CD4-positive, alpha-beta T cell treated with Interferon gamma for 1 hour (primary cell): ENCODE measurements at regions not wholly inside any gene's neighbourhood (a gene's known extent, or its start where the extent isn't known, plus 50 kb on each side); places are given as distances from the start of the nearest gene placed in this dataset.
"Not testable (repeated sequence)": the region's sequence is repeated elsewhere in the genome, so short reads cannot be mapped to it uniquely, and the experiment has no call there.

ENCODE experiments used
- DNase-seq: peaks from one replicate; pipeline ENCODE4 v3.0.0-alpha.2; 2020

- DNase-seq = peak; percentile 2
These were observed 133.4 kb downstream of the MACC1 start for GRCh38 chr7:20083781-20084180.

- DNase-seq = no peak
These were observed 138.1 kb downstream of the MACC1 start for GRCh38 chr7:20079080-20079479.

DNA sequence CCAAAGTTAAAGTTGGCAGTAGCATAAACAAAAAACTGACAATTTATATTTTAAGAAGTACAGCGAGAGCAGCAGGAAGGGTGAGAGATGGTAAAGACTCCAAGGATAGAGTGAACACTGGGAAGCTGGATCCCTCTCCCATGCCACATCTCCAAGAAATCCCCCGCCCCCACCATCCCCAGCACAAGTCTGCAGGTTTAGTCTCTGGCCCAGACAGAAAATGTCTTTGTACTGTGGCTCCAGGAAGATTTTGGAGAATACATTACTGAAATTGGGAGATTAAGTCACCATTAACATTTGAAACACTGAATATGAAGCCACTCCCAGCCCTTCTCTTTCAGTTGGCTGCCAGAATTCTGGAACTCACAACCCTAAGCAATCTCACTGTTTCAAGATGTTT lies 140.3 kb downstream of the MACC1 start:
- DNase-seq = no peak

DNA sequence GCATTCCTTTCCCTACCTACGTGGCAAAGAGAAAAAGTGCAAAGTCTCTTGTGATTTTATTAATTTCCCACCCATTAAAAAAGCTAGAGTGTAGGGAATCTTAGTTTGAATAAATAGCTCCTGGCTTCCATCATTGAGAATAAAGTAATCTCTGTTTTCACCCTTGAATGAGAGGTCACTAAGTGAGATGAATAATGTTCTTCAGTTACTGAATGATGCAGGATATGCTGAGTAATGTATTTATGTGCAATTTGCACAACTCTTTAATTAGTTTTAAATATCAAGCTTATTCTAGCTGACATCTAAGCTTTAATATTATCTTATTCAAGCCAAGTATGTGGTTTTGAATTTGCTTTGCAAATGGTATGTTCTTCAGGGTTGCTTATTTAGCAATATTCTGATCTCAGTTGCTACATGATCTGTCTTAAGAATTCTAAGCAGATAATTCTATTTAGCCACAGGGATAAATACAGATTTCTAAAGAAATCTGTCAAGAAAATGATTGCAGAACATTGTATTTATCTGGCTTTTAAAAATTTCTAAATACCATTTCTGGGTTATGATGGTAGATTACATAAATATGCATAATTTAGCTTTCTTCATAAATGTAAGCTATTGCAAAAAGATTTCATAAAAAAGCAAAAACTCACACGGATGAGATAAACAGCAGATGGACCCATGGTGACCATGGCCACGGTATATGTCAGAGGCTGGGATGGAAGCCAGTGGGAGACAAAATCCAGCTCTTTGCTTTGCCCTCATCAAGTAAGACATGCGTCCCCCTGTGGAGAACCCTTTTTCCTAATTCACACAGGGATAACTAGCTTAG lies 141.0 kb downstream of the MACC1 start:
- DNase-seq = no peak

GRCh38 chr7:20075440-20075839 lies 141.7 kb downstream of the MACC1 start:
- no peak for DNase-seq

GRCh38 chr7:20068004-20068403 lies 149.2 kb downstream of the MACC1 start:
- DNase-seq = not testable (repeated sequence)

- no peak for DNase-seq
These were observed 152.0 kb downstream of the MACC1 start for GRCh38 chr7:20064974-20065862.

- DNase-seq = no peak
These were observed 152.8 kb downstream of the MACC1 start for GRCh38 chr7:20064181-20064970.

GRCh38 chr7:20063644-20064043 lies 153.5 kb downstream of the MACC1 start:
- no peak for DNase-seq

GRCh38 chr7:20062932-20063331 lies 154.3 kb downstream of the MACC1 start:
- no peak for DNase-seq

GRCh38 chr7:20053334-20054104 lies 163.7 kb downstream of the MACC1 start:
- no peak for DNase-seq

DNA sequence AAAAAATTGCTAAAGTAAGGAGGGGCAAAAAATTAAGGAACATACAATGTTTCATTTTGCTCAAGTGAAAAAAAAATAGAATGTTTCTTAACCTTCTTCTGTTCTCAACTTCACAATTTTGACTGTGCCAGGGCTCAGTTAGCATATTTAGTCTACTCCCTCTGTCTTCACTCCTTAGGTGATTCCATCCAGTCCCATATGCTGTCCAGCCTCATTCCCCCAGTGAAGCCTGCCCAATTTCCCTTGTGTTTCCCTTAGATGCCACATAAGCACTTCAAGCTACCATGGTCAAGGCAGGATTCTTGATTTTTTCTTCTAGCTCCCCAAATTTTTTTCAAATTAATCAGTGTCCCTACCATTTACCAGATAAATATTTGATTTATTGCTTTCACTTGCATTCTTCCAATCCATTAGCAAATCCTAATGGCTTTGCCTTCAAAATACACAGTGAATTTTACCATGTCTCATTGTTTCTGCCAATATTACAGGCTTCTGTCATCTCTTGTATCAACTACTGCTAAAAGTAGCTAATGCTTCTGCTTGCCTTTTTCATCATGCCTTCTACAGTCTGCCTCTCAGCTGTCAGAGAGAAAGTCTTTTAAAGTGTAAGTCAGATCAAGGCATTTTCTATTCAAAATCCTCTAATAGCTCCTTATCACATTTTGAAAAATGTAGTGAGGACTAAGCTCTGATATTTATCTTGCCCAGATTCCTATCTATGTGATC lies 166.8 kb downstream of the MACC1 start:
- DNase-seq = no peak

- DNase-seq = no peak
These were observed 178.5 kb downstream of the MACC1 start for GRCh38 chr7:20038676-20039075.

- DNase-seq = no peak
These were observed 181.8 kb downstream of the MACC1 start for GRCh38 chr7:20035279-20035875.

GRCh38 chr7:20033621-20034400 lies 183.4 kb downstream of the MACC1 start:
- no peak for DNase-seq

DNA sequence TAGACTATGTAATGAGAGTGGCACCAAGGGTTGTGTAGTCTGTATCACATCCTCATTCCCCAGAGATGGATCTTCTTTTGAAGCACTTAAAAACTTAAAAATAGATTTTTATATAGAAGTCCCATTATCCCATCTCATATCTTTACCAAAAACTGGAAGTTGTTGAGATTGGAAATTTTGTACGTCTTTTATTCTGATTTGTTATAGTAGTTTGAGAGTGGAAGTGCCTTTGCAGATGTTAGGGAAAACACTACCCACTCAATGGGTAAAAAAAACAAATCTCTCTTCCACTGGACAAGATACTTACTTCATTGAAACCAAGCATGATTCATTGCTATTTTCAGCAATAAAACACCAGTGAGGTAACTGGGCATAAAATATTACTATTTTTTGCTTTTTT lies 184.4 kb downstream of the MACC1 start:
- no peak for DNase-seq

GRCh38 chr7:20030915-20031362 lies 186.2 kb downstream of the MACC1 start:
- no peak for DNase-seq

DNA sequence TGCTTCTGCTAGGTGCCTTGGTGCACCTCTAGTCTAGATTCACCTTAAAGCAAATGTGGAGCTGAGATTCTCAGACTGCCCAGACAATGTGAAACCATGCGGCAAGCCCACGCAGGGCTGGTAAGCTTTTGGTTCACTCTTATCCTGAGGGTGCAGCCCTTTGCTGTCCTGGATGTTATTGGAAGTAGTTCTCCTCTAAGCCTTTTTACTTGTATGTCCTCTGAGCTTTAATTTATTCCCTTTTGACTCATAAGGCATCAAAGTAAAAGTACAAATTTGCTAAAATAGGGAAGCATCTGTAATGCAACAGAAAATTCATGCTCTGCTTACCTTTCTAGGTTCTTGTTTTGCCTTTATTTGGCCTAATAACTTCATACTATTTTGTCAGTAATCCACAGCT lies 186.8 kb downstream of the MACC1 start:
- no peak for DNase-seq

- no peak for DNase-seq
These were observed 190.4 kb downstream of the MACC1 start for GRCh38 chr7:20026762-20027161.

DNA sequence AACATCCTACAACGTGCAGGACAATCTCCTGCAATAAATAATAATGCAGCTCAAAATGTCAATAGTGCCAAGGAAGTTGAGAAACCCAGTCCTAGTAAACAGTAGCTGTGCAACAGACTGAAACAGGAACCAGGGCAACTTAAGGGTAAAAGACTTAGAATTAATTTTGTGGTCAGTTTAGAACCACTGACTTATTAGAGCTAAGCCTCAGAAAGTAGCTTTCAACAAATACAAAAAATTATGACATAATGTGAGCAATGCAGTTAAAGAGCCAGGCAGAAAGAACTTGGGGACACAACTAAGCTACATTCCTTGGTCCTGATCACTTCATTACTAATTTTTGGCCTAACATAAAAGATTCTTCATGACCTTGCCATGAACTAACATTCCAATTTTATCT lies 195.4 kb downstream of the MACC1 start:
- DNase-seq = no peak
